GM19239 (cell line): ENCODE measurements at regions not wholly inside any gene's neighbourhood (a gene's known extent, or its start where the extent isn't known, plus 50 kb on each side); places are given as distances from the start of the nearest gene placed in this dataset.

Source experiments
- DNase-seq: peaks from one replicate; pipeline ENCODE4 v3.0.0; 2011; ENCODE audit warnings: low spot score; ENCODE audit not compliant: insufficient read length
- FAIRE-seq: peaks from 2 replicates; lab custom pipeline; 2011; peaks lifted over from hg19 to GRCh38; lab: Jason Lieb, UNC

DNA sequence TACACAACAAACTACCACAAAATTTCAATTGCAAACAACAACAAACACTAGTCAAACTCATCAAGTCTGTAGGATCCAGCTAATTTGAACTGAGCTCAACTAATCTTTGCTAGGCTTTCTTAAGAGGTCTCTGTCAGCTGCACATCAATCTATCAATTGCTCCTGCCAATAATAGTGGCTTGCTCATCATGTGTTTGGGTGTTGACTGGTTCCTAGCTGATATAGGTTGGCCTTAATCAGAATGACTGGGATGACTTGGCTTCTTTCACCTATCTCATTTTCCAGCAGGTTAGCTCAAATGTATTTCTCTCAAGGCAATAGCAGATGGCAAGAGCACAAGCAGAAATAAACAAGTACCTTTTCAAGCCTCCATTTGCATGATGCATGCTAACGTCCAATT is 370.3 kb upstream of the NFE2L3 start:
- FAIRE-seq (no peak), DNase-seq (no peak)

DNA sequence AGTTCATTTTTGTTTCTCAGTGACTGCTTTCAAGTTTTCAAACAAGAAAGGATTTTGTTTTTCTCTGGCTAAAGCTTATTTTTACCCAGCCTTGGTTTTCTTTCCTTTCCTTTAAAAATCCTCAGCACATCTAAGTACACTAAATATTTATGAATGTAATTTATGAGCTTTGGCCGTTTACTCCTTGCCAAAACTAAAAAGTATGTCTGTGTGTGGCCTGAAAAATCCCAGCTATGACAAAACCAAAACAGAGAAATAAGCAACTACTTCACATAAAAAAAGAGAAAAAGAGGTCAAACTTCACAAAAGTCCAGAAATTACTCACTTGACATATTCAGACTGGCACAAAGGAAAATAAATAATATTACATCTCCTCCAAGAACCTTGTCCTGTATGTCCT is 365.1 kb upstream of the NFE2L3 start:
- FAIRE-seq = no peak

GRCh38 chr7:25787336-25787735 is 364.7 kb upstream of the NFE2L3 start:
- FAIRE-seq = no peak
- DNase-seq = no peak

More for the DNA sequence above, 365.1 kb upstream of the NFE2L3 start:
- DNase-seq = no peak

- no peak for FAIRE-seq
- DNase-seq = no peak
Observed at GRCh38 chr7:25788371-25788770, 363.6 kb upstream of the NFE2L3 start.

DNA sequence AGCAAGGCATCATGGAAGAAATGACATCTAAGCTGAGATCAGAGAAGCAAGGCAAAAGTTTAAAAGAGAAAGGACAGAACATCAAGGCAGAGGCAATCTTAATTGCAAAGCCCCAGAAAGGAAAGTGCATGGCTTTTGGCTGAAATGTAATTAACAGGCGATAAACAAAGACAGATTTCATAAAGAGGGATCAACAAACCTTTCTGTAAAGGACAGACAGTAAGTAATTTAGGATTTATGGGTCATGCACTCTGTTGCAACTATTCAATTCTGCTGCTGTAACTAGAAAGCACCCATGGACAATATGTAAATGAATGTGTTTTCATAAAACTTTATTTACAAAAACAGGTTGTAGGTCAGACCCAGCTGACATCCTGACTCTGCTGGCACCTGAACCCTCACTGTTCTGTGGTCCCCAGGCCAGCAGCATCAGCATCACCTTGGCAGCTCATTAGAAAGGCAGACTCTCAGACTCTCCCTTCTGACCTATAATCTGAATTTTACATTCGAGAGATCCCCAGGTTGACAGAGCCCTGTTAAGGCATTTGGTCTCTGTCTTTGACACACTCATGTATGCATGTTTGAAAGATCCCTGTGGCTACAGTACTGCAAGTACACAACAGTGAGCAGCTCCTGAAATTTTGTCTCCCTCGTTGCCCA is 362.9 kb upstream of the NFE2L3 start:
- DNase-seq (no peak), FAIRE-seq (no peak)

- no peak for FAIRE-seq
Observed at GRCh38 chr7:25789701-25790640, 362.0 kb upstream of the NFE2L3 start.

DNA sequence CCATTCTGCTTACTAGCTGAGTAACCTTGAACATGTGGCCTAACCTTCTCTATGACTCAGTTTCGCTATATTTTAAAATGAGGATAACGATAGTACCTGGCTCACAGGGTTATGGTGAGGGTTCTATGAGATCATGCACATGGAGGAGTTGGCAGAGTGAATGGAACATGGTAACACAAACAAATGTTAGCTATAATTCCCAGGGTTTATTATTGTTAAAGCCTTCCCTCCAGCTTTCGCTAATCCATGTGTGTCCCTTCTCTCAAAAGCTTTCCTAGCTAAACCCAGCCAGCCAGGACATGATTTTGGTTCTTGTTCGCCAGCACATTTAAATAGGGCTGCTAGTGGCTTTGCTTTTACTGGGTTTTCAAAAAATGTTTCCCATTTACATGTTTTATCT is 361.0 kb upstream of the NFE2L3 start:
- no peak for FAIRE-seq

More at GRCh38 chr7:25789701-25790640, 362.0 kb upstream of the NFE2L3 start:
- DNase-seq = no peak

GRCh38 chr7:25792586-25792985 is 359.4 kb upstream of the NFE2L3 start:
- DNase-seq = no peak
- FAIRE-seq = no peak

More for the DNA sequence above, 361.0 kb upstream of the NFE2L3 start:
- no peak for DNase-seq

DNA sequence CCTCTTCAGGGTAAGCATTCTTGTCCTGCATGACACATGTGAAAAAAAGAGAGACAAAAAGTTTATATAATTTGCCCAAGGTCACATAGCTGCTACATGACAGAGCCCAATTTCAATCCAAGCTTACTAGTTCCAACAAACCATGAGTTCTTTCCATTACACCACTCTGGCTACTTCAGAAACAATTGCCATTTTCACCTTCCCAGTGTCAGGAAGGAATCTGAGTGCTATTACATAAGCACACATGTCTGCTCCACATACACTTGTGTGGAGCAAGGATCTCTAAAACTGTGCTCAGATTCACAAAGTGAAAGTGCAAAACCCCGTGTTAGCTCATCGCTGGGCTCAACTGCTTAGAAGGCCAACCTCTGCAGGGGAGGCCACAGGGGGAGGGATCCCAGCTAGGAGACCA is 356.2 kb upstream of the NFE2L3 start:
- no peak for FAIRE-seq
- no peak for DNase-seq

DNA sequence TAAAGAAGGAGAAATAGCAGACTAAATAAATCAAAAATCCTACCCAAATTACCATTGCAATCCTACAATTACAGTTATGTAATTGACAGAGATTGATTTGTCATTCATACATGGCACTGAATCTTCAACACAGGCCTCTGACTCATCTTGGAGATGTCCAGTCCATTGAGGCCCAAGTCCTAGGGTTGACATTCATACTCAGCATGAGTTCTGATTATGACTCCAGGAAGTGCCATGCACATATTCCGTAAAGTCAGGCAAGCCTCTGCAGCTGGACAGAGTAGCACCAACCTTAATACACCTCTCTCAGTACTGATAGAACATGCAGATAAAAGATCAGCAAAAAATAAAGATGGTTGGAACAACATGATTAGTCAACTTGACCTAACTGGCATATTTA is 353.7 kb upstream of the NFE2L3 start:
- DNase-seq (no peak), FAIRE-seq (no peak)

DNA sequence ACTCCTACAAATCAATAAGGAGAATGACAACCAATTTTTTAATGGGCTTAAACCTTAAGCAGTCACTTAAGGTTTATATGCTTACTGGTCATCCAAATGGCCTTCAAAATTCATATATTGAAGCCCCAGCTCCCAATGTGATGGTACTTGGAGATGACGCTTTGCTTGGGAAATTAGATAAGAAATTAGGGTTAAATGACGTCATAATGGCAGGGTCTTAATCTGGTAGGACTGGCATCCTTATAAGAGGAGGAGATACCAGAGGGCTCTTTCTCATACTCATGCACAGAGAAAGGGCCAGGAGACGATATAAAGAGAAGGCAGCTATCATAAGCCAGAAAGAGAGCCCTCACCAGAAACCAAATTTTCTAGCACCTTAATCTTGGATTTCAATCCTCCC is 350.8 kb upstream of the NFE2L3 start:
- FAIRE-seq = no peak
- DNase-seq = no peak

DNA sequence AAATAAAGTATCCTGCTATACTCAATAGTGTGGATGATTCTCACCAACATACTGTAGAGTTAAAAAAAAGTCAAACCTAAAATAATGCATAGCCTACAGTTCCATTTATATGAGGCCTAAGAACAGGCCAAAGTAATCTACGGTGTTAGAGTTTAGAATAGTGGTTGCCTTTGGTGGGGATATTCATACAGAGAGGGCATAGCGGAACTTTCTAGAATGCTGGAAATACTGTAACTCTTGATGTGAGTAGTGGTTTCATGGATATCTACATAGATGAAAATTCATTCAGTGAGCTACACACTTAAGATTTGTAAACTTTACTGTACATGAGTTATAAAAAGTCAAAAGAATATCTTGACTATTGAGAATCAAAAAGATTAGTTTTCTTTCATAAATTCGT is 349.9 kb upstream of the NFE2L3 start:
- FAIRE-seq = no peak
- DNase-seq = no peak

DNA sequence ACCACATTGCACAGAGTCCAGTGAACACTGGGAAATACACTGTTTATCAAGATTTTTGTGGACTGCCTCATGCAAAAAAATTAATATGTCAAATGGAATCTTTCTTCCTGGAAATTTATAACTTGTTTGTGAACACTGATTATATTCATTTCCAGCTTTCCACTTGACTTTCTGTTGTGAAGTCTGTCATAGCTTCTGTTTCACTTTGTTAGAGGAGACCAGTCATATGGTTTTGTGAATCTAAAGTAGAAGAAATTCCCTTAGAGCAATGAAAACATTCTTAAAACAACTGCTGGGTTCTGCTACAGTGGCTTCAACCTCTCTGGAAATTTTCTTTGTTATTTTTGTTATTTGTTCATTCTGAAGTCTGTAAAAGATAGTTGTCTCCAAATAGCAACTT is 349.5 kb upstream of the NFE2L3 start:
- no peak for DNase-seq
- no peak for FAIRE-seq

- FAIRE-seq (no peak), DNase-seq (no peak)
Observed at GRCh38 chr7:25803117-25803887, 348.7 kb upstream of the NFE2L3 start.

- no peak for DNase-seq
- FAIRE-seq = no peak
Observed at GRCh38 chr7:25804154-25804553, 347.8 kb upstream of the NFE2L3 start.

DNA sequence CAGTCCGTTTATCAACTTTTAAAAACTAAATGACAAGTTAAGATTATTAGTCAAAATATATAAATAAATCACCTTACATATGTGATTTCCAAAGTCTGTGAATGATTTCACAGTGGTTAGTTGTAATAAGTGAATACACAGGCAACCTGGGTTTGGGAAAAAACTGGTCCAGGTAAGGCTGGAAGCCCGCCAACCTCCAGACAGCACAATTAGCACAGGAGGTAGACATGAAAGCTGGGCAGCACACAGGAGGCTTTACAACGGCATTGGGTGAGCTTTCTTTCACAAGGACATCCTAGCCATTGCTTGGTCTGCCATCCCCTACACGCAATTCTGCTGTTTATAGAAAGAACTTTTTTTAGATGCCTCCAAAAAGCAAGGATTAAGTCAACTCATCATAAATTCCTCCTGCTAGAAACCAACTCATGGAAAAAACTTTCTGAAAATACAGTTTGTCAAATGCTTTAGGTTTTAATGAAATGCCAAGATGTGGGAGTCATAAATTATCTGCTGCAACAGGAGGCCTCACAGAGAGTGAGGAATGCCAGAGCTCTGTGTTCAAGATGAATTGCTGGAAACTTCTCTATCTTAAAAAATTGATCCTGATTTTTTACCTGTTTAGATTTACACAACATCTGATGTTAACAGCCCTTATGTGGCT is 346.8 kb upstream of the NFE2L3 start:
- no peak for DNase-seq
- no peak for FAIRE-seq

DNA sequence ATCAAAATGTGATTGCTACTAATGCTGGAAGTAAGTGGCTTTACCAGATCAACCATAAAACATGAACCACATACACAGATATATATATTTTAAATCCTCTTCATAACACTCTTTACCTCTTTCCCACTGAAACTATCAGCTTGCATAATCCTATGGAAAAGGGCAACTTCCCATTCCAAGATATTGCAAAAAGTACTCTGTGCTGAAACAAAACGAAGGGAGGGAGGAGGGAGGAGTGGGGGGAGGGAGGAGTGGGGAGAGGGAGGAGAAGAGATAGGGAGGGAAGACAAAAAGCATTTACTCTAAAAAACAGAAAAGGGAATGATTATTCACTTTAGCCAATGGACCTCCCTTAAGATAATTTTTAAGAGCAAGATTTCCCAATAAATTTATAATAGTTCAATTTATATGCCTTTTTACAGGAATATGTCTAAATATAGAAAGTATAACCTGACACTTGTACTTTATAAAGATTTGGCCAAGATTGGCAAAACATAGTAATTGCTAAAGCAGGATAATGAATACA is 344.8 kb upstream of the NFE2L3 start:
- FAIRE-seq (no peak), DNase-seq (no peak)

DNA sequence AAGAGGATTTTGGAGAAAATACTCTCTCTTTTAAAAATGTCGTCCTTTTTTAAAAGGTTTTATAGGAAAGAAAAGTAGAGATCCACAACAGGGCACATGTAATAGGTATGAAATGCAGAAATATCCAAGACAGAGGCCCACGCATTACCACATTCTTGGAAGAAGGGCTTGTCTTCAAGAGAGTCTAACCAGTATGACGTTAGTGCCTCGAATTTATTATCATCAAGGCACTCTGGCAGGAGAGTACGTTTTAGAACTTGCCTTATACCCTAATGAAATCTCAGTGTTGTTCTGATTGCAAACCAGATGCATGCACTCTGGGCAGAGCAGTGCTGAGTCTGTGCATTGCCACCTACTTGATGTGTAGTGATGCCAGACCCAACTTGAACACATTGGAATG is 342.6 kb upstream of the NFE2L3 start:
- FAIRE-seq = no peak
- no peak for DNase-seq

DNA sequence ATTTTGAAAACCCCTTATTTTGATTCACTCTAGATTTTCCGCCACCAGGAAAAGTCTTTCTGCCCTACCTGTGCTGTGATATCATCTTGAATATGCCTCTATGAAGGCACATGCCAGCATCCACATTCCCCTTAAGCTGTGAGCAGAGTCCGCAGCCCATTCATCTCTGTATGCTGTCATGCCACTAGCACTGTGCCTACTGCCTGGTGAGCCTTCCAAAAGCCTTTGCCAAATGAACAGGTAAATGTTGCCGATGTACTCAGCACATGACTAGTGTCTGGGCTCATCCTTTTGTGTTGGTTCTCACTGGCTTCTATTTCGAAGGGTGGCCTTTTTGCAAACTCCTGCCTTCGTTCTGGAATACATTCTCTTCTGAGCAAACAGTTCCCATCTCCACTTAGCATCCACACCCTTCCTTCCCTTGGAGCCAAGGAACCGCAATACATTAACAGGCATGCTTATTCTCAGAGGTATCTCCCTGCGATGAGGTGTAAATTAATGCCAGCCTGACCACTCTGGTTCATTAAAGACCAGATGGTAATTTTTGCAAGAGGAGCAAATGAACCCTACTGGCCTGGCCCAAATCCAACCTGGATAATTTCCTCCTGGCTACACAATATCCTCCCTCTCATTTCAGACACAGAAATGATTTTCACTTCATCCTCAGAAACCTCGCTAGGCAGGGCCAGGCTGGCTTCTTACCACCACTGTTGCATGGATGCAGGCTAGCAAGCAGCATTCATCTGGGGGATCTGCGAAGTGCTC is 339.7 kb upstream of the NFE2L3 start:
- DNase-seq = no peak
- no peak for FAIRE-seq
